ENCODE measurements at regions not wholly inside any gene's neighbourhood (a gene's known extent, or its start where the extent isn't known, plus 50 kb on each side); places are given as distances from the start of the nearest gene placed in this dataset.

GRCh38 chr4:32519060-32519459, 1798.9 kb downstream of the PCDH7 start:
- TF ChIP-seq POLR2A (IDR thresholded peaks at IDR 0.05) (no peak), CTCF (IDR thresholded peaks at IDR 0.05) (no peak)
